Stimulated activated CD4-positive, alpha-beta T cell treated with anti-CD3 and anti-CD28 coated beads, Interleukin-12 subunit alpha, Interleukin-12 subunit beta, amount 100 ng/mL, for 48 hours (primary cell): ENCODE measurements at regions not wholly inside any gene's neighbourhood (a gene's known extent, or its start where the extent isn't known, plus 50 kb on each side); places are given as distances from the start of the nearest gene placed in this dataset.

ENCODE experiments used
- DNase-seq, 3 donors: peaks; one replicate each; pipeline ENCODE4 v3.0.0-alpha.2; 2020; ENCODE audit warnings: low read depth in 2 of 3, low spot score in 1 of 3

DNA sequence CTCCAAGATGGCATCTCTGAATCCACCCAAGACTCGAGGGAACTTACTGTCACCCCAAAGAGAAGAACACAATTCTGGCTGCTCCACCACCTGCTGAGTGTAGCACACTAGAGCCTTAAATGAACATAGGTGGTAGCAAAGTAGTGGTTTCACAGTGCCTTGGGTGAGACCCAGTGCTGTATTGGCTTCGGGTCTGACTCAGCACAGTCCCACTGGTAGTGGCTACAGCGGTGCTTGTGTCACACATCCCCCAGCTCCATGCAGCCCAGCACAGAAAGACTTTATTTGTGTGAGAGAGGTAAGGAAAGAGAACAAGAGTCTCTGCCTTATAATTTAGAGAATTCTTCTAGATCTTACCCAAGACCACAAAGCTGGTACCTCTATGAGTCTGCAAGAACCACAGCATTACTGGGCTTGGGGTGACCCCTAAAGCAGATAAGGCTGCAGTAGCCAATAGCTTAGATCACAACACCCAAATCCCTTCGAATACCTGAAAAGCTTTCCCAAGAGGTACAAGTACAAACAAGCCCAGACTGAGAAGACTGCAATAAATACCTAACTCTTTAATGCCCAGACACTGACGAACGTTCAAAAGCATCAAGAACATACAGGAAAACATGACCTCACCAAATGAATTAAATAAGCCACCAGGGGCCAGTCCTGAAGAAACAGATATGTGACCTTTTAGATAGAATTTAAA, 83.3 kb upstream of the SLC38A4 start:
- DNase-seq: no peak

DNA sequence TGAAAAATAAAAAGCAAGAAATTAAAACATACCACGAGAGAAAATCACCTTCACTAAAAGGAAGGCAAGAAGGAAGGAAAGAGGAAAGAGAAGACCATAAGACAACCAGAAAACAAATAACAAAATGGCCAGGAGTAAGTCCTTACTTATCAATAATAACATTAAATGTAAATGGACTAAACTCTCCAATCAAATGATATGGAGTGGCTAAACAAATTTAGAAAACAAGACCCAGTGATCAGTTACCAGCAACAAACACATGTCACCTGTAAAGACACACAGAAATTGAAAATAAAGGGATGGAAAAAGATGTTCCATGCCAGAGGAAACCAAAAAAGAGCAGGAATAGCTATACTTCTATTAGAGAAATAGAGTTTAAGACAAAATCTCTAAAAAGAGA, 85.0 kb upstream of the SLC38A4 start:
- no peak for DNase-seq

DNA sequence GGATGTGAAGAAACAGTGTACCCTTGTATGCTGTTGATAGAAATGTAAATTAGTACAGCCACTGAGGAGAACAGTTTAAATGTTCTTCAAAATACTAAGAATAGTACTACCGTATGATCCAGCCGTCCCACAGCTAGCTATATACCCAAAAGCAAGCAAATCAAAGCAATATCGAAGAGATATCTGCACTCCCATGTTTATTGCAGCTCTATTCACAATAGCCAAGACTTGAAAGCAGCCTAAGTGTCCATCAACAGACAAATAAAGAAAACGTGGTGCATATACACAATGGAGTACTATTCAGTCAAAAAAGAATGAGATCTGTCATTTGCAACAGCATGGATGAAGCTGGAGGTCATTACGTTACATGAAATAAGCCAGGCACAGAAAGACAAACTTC, 88.5 kb upstream of the SLC38A4 start:
- DNase-seq: no peak

DNA sequence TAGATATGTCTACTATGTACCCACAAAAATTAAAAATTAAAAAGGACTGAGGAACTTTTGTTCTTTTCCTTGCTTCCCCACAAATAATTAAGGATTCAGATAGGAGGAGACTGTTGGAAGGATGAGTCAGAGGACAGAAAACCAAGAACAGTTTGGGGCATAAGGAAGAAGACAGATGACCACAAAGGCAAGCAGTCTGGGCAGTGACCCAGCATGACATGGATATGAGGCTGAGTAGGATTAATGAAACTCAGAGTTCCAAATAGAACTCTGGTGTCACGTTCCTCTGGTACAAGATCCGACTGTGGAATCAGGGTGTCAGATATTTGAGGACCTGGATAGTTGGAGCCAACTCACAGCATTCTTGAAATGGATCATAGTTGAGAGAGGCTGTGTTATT, 89.3 kb upstream of the SLC38A4 start:
- DNase-seq: no peak

DNA sequence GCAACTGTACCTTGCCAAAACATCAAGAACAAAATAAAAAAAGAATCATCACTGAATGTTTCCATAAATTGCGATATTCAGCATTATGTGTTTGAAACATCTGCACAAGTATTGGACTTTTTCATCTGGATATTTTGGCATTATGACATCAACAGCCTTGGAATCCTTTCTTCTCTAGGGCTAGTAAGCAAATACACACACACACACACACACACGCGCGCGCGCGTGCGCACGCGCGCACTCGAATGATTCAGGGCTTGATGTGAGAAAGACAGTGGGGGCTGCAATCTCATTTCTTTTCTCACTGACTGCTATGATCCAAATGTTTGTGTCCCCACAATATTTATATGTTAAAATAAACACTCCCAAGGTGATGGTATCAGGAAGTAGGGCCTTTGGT, 90.0 kb upstream of the SLC38A4 start:
- no peak for DNase-seq

DNA sequence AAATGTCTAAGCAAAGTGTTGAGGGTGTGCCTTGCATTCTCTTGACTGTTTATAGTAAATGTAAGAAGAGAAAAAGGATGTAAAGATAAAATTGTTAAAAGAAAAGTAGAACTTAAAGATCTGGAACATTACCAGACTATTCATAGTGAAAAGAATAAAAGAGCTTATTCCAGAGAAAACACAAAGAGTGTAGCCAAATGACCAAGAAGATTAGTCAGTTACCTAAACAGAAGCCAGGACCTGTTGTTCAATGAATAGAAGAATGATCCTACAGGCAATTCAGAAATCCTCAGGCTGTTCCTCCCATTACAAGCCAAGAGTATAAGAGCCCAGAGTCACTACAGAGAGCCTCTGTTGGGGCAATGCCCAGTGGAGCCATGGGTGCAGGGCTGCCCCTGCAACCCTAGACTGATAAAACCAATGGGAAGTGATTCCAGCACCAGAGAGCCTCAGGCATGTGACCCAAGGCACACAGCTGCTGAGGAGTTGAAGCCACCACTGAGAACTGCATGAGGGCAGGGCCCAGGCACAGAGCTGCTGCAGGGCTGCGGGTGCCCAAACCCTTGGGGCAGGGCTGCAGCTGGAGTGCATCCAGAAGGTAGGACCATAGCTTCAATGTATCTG, 91.1 kb upstream of the SLC38A4 start:
- DNase-seq: no peak

DNA sequence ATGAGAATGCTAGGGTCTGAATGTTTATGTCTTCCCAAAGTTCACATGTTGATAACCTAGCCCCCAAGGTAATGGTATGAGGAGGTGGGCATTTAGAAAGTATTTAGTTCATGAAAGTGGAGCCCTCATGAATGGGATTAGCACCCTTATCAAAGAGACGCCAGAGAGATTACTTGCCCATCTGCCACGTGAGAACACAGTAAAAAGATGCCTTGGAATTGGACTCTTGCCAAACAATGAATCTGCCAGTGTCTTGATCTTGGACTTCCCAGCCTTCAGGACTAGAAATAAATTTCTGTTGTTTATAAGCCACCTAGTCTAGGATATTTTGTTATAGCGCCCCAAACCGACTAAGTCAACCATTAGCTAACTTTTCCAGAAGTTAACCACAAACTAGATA, 92.0 kb upstream of the SLC38A4 start:
- DNase-seq: no peak

DNA sequence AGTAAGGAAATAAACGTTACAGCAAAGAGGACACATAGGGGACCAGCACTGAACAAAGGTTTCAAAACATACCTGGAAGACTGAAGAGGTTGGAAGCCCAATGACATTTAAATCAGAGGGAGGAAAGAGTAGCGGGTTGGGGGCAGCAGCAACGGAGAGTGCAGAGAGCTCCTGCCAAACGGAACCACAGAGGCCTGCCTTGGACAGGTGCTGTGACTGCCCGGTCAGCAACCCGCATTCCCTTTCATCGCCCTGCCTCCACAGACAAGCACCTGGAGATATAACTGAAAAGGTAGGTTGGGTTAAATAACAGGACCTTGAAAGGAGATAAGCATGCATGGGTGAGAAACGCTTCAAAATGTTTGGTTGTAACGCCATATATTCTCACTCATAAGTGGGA, 92.8 kb upstream of the SLC38A4 start:
- no peak for DNase-seq

DNA sequence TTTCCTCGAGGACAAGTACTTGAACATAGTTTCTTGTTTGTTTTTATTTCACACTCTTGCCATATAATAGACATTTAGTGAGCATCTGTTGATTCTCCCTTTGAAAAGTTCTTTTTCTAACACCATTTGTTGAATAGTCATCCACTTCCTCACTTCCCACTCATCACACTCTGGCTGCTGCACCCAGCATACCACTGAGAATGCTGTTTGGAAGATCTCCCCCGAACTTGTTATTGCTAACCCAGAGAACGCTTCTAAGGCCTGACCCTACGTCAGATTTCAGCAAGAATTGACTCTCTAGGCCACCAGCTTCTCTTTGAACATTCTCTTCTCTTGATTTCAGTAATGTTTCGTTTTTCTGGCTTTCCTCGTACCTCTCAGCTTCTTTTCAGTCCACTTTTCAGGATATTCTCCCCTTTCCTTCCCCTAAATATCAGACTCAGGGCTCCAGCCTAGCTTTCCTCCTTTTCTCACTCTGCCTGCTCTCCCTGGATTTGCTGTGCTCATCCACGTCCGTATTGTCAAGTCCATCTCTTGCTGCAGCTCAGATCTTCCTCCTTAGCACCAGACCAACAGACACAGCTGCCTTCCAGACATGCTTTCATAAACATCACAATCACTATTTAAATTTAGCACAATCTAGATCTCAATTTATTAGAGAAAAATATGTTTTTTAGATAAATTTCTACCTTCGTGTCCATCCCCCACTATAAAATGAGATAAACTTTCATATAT, 94.0 kb upstream of the SLC38A4 start:
- no peak for DNase-seq

DNA sequence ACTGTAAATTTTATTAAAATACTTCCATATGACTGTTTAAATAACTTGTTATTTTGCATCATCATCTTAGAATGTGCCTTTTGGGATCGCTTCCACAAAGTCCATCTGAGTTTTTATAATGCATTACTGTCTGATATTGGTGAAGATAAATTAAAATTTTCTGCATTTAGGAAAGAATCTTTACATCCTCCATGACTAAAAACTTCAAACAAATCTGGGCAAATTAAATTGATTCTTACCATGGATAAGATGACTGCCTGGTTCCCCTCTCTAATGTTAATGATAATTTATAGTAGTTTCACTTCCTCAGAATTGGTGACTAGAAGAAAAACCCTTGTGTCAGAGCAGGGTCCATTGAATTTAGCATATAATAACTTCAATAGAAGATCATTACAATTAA, 94.7 kb upstream of the SLC38A4 start:
- DNase-seq: no peak

DNA sequence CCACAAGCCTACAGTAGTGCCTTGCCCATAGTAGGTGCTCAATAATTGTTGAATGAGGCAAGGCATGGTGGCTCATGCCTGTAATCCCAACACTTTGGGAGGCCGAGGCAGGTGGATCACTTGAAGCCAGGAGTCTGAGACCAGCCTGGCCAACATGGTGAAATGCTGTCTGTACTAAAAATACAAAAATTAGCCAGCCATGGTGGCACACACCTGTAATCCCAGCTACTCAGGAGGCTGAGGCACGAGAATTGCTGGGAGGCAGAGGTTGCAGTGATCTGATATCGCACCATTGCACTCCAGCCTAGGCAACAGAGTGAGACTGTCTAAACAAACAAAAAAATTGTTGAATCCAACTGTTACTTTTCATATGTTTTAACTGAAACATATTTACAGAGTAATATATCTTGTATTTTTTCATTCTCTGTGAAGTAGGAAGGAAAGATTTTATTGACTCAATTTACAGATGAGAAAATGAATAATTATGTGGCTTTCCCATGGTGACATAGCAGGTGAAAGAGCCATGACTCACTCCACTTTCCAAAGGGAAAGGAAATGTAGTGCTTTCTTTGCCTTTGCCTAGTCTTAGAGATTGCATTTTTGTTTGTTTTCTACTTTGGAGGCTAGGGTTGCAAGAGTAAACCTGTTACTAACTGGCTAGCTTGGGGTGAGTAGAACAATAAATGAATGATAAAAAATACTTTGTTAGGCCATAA, 95.4 kb upstream of the SLC38A4 start:
- no peak for DNase-seq

DNA sequence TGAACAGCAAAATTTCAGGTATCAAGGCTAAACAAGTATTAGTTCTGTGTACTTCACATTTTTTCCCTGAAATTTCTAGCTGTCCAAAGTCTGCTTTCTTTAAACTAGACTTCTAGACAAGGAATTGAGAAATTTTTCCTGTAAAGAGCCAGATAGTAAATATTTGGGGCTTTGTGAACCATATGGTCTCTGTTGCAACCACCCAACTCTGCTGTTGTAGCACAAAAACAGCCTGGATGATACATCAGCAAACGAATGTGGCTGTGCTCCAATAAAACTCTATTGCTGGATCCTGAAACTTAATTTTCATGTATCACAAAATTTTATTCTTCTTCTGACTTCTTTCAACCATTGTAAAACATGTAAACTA, 96.0 kb upstream of the SLC38A4 start:
- no peak for DNase-seq

DNA sequence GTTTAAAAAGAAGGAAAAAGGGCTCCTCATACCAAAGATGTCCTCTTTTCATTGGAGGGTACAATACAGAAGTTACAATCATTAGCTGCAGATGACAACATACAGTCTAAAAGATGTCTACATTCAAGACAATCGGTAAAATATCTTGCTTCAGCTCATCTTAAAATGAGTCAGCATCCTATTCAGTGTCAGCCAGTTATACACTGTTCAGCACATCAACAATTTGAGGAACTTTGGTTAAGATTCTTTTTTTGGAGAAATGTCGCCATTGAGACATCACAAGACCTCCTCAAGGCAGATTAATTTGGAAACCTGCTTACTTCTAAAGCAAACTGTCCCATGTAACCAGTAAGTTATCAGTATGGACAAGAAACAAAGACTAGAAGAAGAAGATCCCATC, 100.7 kb upstream of the SLC38A4 start:
- no peak for DNase-seq

DNA sequence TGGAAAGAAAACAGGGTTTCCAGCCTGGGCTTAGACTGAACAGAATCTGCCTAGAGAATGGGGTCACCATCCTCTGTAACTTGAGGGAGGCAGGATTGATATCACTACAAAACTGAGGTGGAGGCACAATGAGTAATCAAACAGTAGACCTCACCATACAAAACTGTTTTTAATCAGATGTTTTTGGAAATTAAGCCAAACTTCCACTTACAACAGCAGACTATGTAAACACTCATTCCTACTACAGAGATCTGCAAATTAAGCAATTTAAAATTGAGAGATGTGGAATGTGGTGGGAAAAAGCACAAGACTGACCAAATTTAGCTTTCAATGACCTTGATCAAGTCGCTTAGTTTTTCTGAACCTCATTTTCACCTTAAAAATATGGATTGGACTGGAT, 104.3 kb upstream of the SLC38A4 start:
- DNase-seq: no peak

DNA sequence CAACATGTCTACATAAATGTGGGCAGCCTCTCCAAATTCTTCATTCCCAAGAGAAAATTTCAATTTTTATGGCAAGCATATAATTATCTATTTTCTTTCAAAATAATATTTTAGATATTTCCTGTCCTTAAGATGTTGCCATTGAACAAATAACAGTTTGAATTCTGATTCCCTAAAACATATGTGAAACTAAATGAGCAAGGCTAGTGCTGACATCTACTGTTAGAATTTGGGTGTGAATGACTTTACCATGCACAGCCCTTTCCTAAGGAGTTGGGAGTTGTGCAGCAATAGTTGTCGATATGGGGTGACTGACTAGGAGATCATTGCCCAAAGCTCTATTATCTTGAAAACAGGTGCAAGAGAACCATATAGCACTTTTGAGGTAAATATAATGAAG, 108.2 kb upstream of the SLC38A4 start:
- no peak for DNase-seq

DNA sequence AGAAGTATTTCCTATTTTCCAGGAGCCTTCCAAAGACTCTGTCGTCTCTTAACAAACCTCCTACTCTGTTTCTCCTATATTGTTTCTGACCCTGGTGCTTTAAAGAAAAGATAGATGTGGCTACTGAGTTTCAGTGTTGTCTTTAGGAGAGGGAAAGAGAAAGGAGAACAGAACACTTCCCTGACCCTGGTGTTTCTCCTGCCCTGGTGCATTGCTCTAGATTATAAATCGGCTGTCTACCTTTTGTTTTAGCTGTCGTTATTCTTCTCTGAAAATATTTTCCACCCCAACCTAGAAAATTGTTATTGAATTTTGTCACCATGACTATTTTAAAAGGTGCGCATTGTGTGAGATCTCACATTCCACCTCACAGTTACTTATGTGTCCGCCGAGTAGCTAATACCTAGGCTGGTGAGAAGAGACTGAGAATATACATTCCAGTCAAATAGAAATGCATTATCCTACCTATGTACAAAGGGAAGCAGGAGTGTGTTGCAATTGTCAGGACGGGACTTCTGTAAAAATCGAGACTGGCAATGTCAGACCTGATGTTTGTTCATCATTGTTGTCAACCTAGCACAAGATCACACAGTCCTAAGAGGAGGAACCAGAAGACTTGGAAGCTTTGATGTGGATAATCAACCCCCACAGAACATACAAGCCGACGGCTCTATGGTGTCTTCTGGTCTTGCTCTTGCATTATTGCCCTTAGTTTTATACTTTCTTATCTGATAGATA, 108.7 kb upstream of the SLC38A4 start:
- DNase-seq: no peak

DNA sequence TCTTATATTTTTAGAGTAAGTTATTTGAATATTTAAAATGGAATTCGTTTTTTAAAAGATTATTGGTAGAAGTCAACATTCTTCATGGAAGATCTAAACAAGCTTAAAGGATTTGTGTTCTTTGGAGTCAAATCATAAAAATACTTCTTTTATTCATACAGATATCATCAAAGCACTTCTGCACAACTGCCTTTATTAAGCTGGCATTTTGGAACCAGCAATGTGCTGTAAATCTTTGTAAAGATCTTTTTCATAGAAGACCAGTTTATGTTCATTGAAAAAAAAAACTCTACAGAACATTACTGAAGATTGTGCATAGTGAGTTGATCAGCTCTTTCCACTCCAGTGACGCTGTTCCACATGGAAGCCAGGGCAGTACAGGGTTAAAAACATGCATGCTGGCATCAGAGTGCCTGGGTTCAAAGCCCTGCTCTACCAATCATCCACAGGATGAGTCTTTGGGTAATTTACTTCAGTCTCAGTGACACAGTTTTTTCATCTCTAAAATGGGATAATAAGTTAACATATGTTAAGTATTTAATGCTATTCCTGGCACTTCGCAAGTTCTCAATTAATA, 109.6 kb upstream of the SLC38A4 start:
- no peak for DNase-seq

DNA sequence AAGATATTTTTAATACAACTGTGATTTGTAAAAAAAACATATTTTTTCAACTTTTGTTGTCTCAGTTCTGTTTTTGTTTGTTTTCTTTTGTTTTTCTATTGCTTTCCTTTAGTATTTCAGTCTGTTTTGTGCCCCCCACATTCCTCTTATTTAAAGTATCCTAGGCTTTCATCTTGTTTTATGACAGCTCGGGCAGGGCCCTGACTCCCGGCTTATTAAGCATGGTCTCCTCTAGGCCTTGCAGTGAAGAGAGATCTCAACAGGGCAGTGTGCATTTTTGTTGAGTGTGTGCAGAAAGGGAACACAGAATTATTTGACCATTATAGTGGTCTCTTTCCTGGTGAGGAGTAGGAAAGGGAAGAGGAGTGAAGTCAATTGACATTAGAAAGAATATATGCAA, 110.2 kb upstream of the SLC38A4 start:
- DNase-seq: no peak

DNA sequence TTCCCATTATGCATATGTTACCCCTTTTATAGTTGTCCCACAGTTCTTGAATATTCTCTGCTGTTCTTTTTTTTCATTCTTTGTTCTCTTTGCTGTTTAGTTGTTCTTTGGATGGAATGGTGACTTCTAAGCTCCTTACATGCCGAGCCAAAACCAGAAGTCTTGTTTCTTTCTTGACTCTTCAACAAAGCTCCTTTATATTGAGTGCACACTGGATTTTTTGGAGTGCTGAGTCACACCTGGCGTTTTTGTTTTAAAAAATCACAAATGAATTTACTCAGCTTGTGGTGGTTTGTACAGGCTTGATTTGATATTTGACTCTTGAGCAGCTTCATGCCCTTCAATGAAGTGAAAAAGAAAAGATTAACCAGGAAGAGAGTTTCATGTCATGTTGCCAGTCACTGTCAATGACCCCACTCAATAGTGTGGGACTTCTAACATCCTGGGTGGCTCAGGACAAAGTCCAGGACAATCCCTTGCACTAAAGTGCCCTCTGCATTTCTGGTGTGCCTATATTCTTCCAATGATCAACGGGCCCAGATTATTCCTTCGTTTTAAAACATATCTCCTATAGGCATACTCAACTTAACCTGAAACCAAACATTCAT, 112.4 kb upstream of the SLC38A4 start:
- DNase-seq: no peak

DNA sequence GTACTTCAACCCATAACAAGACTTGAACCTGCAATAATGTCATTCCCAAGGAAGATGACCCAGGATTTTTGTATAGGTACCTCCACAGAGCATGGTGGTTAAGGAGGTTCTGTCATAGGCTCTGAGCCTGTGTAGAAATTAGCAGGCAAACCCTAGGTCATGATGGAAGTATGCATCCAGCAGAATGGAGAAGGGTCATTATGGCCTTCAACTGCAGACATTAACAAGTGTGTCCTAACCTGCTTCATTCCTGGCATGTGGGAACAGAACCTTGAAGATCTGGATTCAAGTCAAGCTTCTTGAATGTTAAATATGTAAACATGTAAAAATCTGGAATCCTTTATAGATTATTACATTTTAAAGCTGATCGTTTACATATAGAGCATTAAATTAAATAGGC, 116.2 kb upstream of the SLC38A4 start:
- DNase-seq: no peak

DNA sequence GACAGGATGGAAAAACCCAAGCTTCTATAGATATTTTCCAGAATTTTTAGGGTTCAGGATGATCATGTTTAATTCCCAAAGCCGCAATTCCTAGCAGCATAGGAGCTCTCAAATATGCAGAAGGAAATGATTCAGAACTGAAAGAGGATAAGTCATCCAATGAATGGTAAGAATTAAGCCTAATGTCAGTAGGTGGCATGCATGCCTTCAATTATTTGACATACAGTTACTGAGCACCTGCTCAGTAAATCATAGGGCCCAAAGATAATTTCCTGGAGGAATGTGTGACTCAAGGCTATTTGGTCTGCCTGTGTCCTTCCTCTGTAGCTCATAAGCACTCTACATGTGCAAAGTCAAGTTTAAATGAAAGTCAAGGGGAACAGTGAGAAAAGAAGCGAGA, 116.8 kb upstream of the SLC38A4 start:
- DNase-seq: no peak
